HG02763 (cell line): ENCODE measurements at regions not wholly inside any gene's neighbourhood (a gene's known extent, or its start where the extent isn't known, plus 50 kb on each side); places are given as distances from the start of the nearest gene placed in this dataset.
"Not testable (repeated sequence)": the region's sequence is repeated elsewhere in the genome, so short reads cannot be mapped to it uniquely, and the experiment has no call there.

Source experiments
- ATAC-seq: cut with Tn5 transposase; IDR thresholded peaks from one replicate; pipeline ENCODE4 v1.9.1; 2021; ENCODE audit warnings: mild to moderate bottlenecking, moderate library complexity; ENCODE audit not compliant: unreplicated experiment

GRCh38 chrX:124181515-124181914 lies 150.9 kb upstream of the TEX13D start:
- not testable (repeated sequence) for ATAC-seq

GRCh38 chrX:124190440-124190839 lies 142.0 kb upstream of the TEX13D start:
- ATAC-seq: no peak

- ATAC-seq: no peak
These were observed 138.3 kb upstream of the TEX13D start for GRCh38 chrX:124194199-124194598.

GRCh38 chrX:124194901-124195300 lies 137.6 kb upstream of the TEX13D start:
- ATAC-seq: no peak

- no peak for ATAC-seq
These were observed 129.1 kb upstream of the TEX13D start for GRCh38 chrX:124203311-124203710.

- no peak for ATAC-seq
These were observed 123.8 kb upstream of the TEX13D start for GRCh38 chrX:124208660-124209059.

GRCh38 chrX:124209792-124210576 lies 122.5 kb upstream of the TEX13D start:
- no peak for ATAC-seq

GRCh38 chrX:124211312-124211942 lies 121.0 kb upstream of the TEX13D start:
- ATAC-seq: peak; percentile 92

GRCh38 chrX:124212622-124213021 lies 119.8 kb upstream of the TEX13D start:
- ATAC-seq: no peak

GRCh38 chrX:124215786-124216185 lies 116.7 kb upstream of the TEX13D start:
- no peak for ATAC-seq

- no peak for ATAC-seq
These were observed 115.9 kb upstream of the TEX13D start for GRCh38 chrX:124216396-124217115.

GRCh38 chrX:124217304-124218251 lies 114.9 kb upstream of the TEX13D start:
- peak; percentile 69 for ATAC-seq

GRCh38 chrX:124223524-124223923 lies 108.9 kb upstream of the TEX13D start:
- no peak for ATAC-seq

- ATAC-seq: no peak
These were observed 107.9 kb upstream of the TEX13D start for GRCh38 chrX:124224528-124224927.

GRCh38 chrX:124226129-124226528 lies 106.3 kb upstream of the TEX13D start:
- ATAC-seq: no peak

GRCh38 chrX:124228849-124229248 lies 103.6 kb upstream of the TEX13D start:
- ATAC-seq: no peak

GRCh38 chrX:124229374-124229773 lies 103.1 kb upstream of the TEX13D start:
- no peak for ATAC-seq

- ATAC-seq: no peak
These were observed 101.6 kb upstream of the TEX13D start for GRCh38 chrX:124230655-124231450.

GRCh38 chrX:124231451-124231759 lies 101.1 kb upstream of the TEX13D start:
- ATAC-seq: no peak
